ENCODE measurements at regions not wholly inside any gene's neighbourhood (a gene's known extent, or its start where the extent isn't known, plus 50 kb on each side); places are given as distances from the start of the nearest gene placed in this dataset.

DNA sequence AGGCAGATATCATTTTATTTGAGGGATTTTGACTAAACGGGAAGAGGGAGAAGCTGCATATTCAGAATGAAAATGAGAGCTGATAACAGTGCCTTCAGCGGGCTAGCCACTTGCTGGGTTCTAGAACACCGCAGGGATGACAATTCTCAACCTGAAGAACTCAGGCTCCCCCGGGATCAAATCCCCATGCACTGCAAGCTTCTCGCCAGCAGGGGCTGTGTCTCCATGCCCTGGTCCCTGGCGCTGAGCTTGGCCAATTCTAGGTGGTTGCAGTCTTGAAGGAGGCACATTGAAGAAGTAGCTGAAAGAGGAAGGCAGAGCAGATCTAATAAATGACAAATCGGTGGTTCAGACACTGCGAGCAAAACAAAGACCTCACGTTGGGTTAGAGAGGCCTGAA lies 128.7 kb downstream of the UQCRFS1 start:
- DNase-seq (ENCODE audit: low read depth), result no peak
- TF ChIP-seq, protein P1, sequence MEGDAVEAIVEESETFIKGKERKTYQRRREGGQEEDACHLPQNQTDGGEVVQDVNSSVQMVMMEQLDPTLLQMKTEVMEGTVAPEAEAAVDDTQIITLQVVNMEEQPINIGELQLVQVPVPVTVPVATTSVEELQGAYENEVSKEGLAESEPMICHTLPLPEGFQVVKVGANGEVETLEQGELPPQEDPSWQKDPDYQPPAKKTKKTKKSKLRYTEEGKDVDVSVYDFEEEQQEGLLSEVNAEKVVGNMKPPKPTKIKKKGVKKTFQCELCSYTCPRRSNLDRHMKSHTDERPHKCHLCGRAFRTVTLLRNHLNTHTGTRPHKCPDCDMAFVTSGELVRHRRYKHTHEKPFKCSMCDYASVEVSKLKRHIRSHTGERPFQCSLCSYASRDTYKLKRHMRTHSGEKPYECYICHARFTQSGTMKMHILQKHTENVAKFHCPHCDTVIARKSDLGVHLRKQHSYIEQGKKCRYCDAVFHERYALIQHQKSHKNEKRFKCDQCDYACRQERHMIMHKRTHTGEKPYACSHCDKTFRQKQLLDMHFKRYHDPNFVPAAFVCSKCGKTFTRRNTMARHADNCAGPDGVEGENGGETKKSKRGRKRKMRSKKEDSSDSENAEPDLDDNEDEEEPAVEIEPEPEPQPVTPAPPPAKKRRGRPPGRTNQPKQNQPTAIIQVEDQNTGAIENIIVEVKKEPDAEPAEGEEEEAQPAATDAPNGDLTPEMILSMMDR (IDR thresholded peaks at IDR 0.05; ENCODE audit: low read depth, low read length, missing control alignments), result peak; percentile 33
- H3K4me3 ChIP-seq (ENCODE audit: low read depth, low read length), result no peak overlapping the region

DNA sequence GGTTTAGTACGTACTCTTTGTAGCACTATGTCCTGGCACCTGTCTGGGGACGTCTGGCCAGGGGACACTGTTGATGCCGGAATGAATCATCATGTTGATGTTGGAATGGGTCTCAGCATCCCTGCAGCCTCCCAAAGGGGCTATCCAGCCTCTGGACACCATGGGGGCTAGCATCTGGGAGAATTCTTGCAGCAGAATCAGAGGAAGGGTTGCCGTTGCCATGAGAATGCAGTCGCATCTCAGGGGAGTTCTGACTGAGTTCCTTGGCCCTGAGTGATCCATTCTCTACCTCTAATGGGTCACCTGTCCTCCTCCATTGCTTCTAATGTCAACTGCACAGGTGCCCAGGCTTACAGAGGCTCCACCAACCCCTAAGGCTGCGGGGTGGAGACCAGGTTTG lies 129.1 kb downstream of the UQCRFS1 start:
- no peak overlapping the region for H3K4me3 ChIP-seq (ENCODE audit: low read depth, low read length)
- DNase-seq (ENCODE audit: low read depth), result no peak
- TF ChIP-seq, protein P1 (IDR thresholded peaks at IDR 0.05; ENCODE audit: low read depth, low read length, missing control alignments), result no peak

DNA sequence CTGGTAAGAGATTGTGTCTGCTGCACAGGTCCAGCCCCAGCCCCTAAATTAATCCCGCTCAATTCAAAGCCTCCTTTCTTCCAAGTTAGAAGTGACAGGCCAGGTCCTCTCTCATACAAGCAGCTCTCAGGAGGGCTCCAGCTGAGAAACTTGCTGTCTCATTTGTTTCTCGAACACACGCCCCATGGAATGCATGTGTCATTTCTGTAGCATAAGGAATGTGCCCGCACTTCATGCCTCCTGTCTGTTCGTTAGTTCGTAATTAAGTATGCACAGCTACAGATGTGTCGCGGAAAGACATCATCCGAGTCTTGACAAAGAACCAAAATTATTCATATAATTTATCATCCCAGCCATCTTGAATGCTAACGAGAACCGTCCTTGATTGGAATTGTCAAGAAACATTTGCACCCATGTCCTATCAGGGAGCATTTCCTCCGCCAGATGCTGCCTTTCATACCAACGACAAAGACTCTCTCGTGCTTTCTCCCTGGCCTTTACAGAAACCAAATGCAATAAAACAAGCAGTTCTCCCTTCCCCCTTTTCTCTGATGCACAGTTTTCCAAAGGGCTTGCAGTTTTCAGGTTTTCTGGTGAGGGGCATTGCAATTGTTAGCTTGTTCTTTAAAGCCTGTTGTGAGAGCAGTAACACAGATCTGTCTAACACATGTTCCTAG lies 133.5 kb downstream of the UQCRFS1 start:
- no peak overlapping the region for H3K4me3 ChIP-seq (ENCODE audit: low read depth, low read length)
- no peak for DNase-seq (ENCODE audit: low read depth)
- TF ChIP-seq, protein P1 (IDR thresholded peaks at IDR 0.05; ENCODE audit: low read depth, low read length, missing control alignments), result no peak

DNA sequence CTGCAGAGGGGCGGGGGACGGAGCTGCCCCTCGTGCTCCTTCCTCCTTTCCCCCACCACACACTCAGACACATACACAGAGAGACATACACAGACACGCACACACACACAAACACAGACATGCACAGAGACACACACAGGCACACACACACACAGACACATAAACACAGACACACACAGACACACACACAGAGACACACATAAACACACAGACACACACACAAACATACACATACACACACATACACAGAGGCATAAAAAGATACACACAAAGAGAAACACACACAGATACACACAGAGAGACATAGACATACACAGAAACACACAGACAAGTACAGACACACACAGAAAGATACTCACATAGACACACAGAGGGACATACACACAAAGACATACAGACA lies 136.0 kb downstream of the UQCRFS1 start:
- TF ChIP-seq, protein P1 (IDR thresholded peaks at IDR 0.05; ENCODE audit: low read depth, low read length, missing control alignments), result no peak
- DNase-seq (ENCODE audit: low read depth), result no peak
- no peak overlapping the region for H3K4me3 ChIP-seq (ENCODE audit: low read depth, low read length)

DNA sequence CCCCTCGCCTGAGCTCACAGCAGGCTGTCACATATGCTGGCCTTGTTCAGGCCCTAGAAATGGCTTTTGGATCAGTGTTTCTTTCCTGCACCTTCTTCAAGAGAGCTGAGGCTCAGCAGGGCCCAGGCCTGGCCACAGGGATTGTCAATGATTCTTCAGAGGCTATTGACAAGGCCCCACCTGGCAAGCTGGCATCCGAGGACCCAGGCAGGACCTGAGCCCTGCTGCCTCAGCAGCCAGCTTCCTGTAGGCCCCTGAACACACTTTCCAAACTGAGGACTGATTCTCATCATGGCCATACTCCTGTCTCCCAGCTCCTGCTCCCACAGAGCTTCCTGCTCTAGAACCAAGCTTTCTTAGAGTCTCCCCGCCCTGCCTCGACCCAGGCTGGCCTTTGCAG lies 136.8 kb downstream of the UQCRFS1 start:
- DNase-seq (ENCODE audit: low read depth), result no peak
- TF ChIP-seq, protein P1 (IDR thresholded peaks at IDR 0.05; ENCODE audit: low read depth, low read length, missing control alignments), result no peak
- H3K4me3 ChIP-seq (ENCODE audit: low read depth, low read length), result no peak overlapping the region

DNA sequence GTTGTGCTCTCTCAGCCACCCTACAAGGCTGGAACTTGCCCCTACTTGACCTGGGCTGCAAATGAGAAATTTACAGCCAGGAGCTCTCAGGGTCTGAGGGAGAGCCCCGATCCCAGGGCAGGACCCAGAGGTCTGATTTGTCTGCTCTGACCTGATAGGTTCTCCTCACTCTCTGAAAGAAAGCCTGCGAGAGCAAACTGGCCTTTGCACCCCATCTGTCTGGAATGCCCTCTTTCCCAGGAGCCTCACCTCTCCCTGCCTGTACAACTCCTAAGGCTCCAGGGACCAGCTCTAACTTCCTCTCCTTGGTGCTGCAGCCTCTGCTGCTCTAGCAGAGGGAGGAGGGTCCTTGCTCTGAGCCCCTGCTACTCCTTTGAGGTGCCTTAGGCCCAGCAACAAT lies 137.8 kb downstream of the UQCRFS1 start:
- H3K4me3 ChIP-seq (ENCODE audit: low read depth, low read length), result no peak overlapping the region
- DNase-seq (ENCODE audit: low read depth), result no peak
- TF ChIP-seq, protein P1 (IDR thresholded peaks at IDR 0.05; ENCODE audit: low read depth, low read length, missing control alignments), result no peak

DNA sequence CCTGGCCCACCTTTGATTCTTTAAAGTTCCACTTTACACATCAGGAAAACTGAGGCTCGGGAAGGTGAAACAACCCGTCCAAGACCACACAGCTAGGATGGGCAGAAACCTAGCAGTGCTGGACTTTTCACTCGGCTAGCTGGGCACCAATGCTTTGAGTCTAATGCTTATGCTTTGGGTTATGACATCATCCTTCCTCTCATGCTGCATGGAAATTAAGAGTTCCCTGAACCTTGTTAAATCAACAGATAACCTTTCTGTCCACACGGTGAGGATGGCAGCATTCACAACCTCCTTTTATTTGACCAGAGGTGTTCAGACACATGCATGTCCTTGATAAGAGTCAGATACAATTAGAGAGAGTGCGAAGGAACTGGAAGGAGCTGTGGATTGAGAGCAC lies 138.4 kb downstream of the UQCRFS1 start:
- TF ChIP-seq, protein P1 (IDR thresholded peaks at IDR 0.05; ENCODE audit: low read depth, low read length, missing control alignments), result no peak
- no peak overlapping the region for H3K4me3 ChIP-seq (ENCODE audit: low read depth, low read length)
- no peak for DNase-seq (ENCODE audit: low read depth)
